ENCODE measurements at regions not wholly inside any gene's neighbourhood (a gene's known extent, or its start where the extent isn't known, plus 50 kb on each side); places are given as distances from the start of the nearest gene placed in this dataset.
A peak's percentile ranks its signal among the peaks of the same experiment; 100 is the strongest.
"Not testable (repeated sequence)": the region's sequence is repeated elsewhere in the genome, so short reads cannot be mapped to it uniquely, and the experiment has no call there.

- no peak for DNase-seq
Observed at GRCh38 chr3:89533275-89533674, 425.9 kb downstream of the EPHA3 start.

- DNase-seq: not testable (repeated sequence)
Observed at GRCh38 chr3:89554587-89554986, 447.2 kb downstream of the EPHA3 start.

GRCh38 chr3:89558711-89559110 is 451.3 kb downstream of the EPHA3 start:
- DNase-seq: no peak

GRCh38 chr3:89560568-89560967 is 453.1 kb downstream of the EPHA3 start:
- DNase-seq: no peak

GRCh38 chr3:89562373-89562772 is 455.0 kb downstream of the EPHA3 start:
- no peak for DNase-seq

GRCh38 chr3:89565098-89565497 is 457.7 kb downstream of the EPHA3 start:
- DNase-seq: no peak

GRCh38 chr3:89570465-89570864 is 463.0 kb downstream of the EPHA3 start:
- DNase-seq: no peak

- no peak for DNase-seq
Observed at GRCh38 chr3:89571298-89571697, 463.9 kb downstream of the EPHA3 start.

GRCh38 chr3:89571707-89572106 is 464.3 kb downstream of the EPHA3 start:
- no peak for DNase-seq

- no peak for DNase-seq
Observed at GRCh38 chr3:89572261-89572660, 464.8 kb downstream of the EPHA3 start.

GRCh38 chr3:89576417-89576816 is 469.0 kb downstream of the EPHA3 start:
- no peak for DNase-seq

- DNase-seq: peak; percentile 56
Observed at GRCh38 chr3:89577637-89578530, 470.5 kb downstream of the EPHA3 start.

- DNase-seq: no peak
Observed at GRCh38 chr3:89580859-89581258, 473.4 kb downstream of the EPHA3 start.

GRCh38 chr3:89584398-89584797 is 477.0 kb downstream of the EPHA3 start:
- no peak for DNase-seq

- no peak for DNase-seq
Observed at GRCh38 chr3:89586256-89586655, 478.8 kb downstream of the EPHA3 start.

GRCh38 chr3:89586676-89587075 is 479.3 kb downstream of the EPHA3 start:
- DNase-seq: no peak

GRCh38 chr3:89606151-89606550 is 498.7 kb downstream of the EPHA3 start:
- DNase-seq: no peak

- no peak for DNase-seq
Observed at GRCh38 chr3:89612027-89612426, 504.6 kb downstream of the EPHA3 start.

- no peak for DNase-seq
Observed at GRCh38 chr3:89613241-89613640, 505.8 kb downstream of the EPHA3 start.

- no peak for DNase-seq
Observed at GRCh38 chr3:89617706-89618105, 510.3 kb downstream of the EPHA3 start.

GRCh38 chr3:89619263-89619662 is 511.8 kb downstream of the EPHA3 start:
- DNase-seq: no peak

GRCh38 chr3:89622063-89622700 is 514.8 kb downstream of the EPHA3 start:
- no peak for DNase-seq

GRCh38 chr3:89624494-89624893 is 517.1 kb downstream of the EPHA3 start:
- DNase-seq: no peak

GRCh38 chr3:89625945-89626344 is 518.5 kb downstream of the EPHA3 start:
- no peak for DNase-seq
